SK-N-SH (cell line): ENCODE measurements at regions not wholly inside any gene's neighbourhood (a gene's known extent, or its start where the extent isn't known, plus 50 kb on each side); places are given as distances from the start of the nearest gene placed in this dataset.
"Not testable (repeated sequence)": the region's sequence is repeated elsewhere in the genome, so short reads cannot be mapped to it uniquely, and the experiment has no call there.

ENCODE experiments used
- CTCF ChIA-PET: fragments of 300-600, 350-600 bp; formaldehyde crosslinking; extraction: SDS; loops from one replicate; lab custom pipeline; 2021; lab: Yijun Ruan, JAX
- POLR2A ChIA-PET: fragments of 350-600 bp; sonication (Branson Sonifier 250); formaldehyde crosslinking; extraction: SDS; loops from one replicate; lab custom pipeline; 2020; ENCODE audit warnings: antibody characterized with exemption, inconsistent platforms; lab: Yijun Ruan, JAX
- DNase-seq: peaks from one replicate; pipeline ENCODE4 v3.0.0; 2012
- H2AFZ ChIP-seq: fragments of 200-600 bp; sonication (generic); 2 replicates; pipeline ENCODE4 v1.8.1; 2016; ENCODE audit warnings: antibody characterized with exemption, mild to moderate bottlenecking, low read depth
- H3F3A ChIP-seq: fragments of 200-600 bp; sonication (generic); replicated peaks from 2 replicates; pipeline ENCODE3; 2016; ENCODE audit warnings: antibody characterized with exemption, mild to moderate bottlenecking; ENCODE audit not compliant: insufficient read depth
- H3K27ac ChIP-seq, 2 experiments: fragments of 200-500 bp in 1 of 2; fragments of 200-600 bp in 1 of 2; sonication (Bioruptor generic) in 1 of 2; sonication (generic), shearing (Covaris generic) in 1 of 2; 2 replicates each; pipeline versions ENCODE4 v1.5.1 to v1.6.1; 2014 to 2016; ENCODE audit warnings: low read depth in 2 of 2, inconsistent platforms in 1 of 2, low read length in 1 of 2, mild to moderate bottlenecking in 1 of 2, mixed read lengths in 1 of 2
- H3K27me3 ChIP-seq: fragments of 200-600 bp; sonication (generic), shearing (Covaris generic); 2 replicates; pipeline ENCODE4 v1.6.1; 2016; ENCODE audit warnings: mixed run types; ENCODE audit not compliant: insufficient read depth
- H3K36me3 ChIP-seq, 2 experiments: fragments of 200-500 bp in 1 of 2; fragments of 200-600 bp in 1 of 2; sonication (Bioruptor generic) in 1 of 2; sonication (generic) in 1 of 2; replicated peaks in 1 of 2; 2 replicates each; pipeline versions ENCODE3 to v1.5.1; 2014 to 2016; ENCODE audit warnings: low read length in 1 of 2, mild to moderate bottlenecking in 1 of 2; ENCODE audit not compliant: insufficient read depth in 2 of 2, control insufficient read depth in 1 of 2
- H3K4me1 ChIP-seq, 2 experiments: fragments of 200-500 bp in 1 of 2; fragments of 200-600 bp in 1 of 2; sonication (Bioruptor generic) in 1 of 2; sonication (generic), shearing (Covaris generic) in 1 of 2; 2 replicates each; pipeline versions ENCODE4 v1.5.1 to v1.6.1; 2014 to 2016; ENCODE audit warnings: low read depth in 1 of 2, low read length in 1 of 2, mixed run types in 1 of 2; ENCODE audit not compliant: insufficient read depth in 2 of 2, control insufficient read depth in 1 of 2
- H3K4me2 ChIP-seq: fragments of 200-600 bp; sonication (generic), shearing (Covaris generic); 2 replicates; pipeline ENCODE4 v1.6.1; 2017; ENCODE audit warnings: mixed run types
- H3K4me3 ChIP-seq, 2 experiments: fragments of 200-500 bp in 1 of 2; fragments of 200-600 bp in 1 of 2; sonication (Bioruptor generic) in 1 of 2; sonication (generic), shearing (Covaris generic) in 1 of 2; 2 replicates each; pipeline versions ENCODE4 v1.5.1 to v1.8.1; 2014 to 2016; ENCODE audit warnings: low read depth in 2 of 2, inconsistent platforms in 1 of 2, low read length in 1 of 2, mild to moderate bottlenecking in 1 of 2, mixed read lengths in 1 of 2, moderate library complexity in 1 of 2
- H3K79me2 ChIP-seq: fragments of 200-600 bp; sonication (generic); 2 replicates; pipeline ENCODE4 v1.8.1; 2017; ENCODE audit warnings: mild to moderate bottlenecking; ENCODE audit not compliant: insufficient read depth
- H3K9ac ChIP-seq: fragments of 200-600 bp; sonication (generic); 2 replicates; pipeline ENCODE4 v1.6.1; 2017; ENCODE audit warnings: mixed run types
- H3K9me2 ChIP-seq: fragments of 200-600 bp; sonication (generic); 2 replicates; pipeline ENCODE4 v1.6.1; 2017; ENCODE audit warnings: mixed run types
- H3K9me3 ChIP-seq: fragments of 200-600 bp; sonication (generic); 2 replicates; pipeline ENCODE4 v1.6.1; 2017; ENCODE audit warnings: mixed run types, mild to moderate bottlenecking, moderate library complexity
- H4K20me1 ChIP-seq: fragments of 200-600 bp; sonication (generic); 2 replicates; pipeline ENCODE4 v1.6.1; 2017; ENCODE audit warnings: mild to moderate bottlenecking, mixed run types; ENCODE audit not compliant: insufficient read depth
- ELF1 ChIP-seq: IDR thresholded peaks from 2 replicates; pipeline ENCODE4 v1.4.0; 2012
- EZH2phosphoT487 ChIP-seq: fragments of 200-600 bp; sonication (generic); IDR thresholded peaks from 2 replicates; pipeline ENCODE4 v1.6.1; 2017; ENCODE audit warnings: low read depth, mixed run types, mild to moderate bottlenecking, antibody characterized with exemption, moderate library complexity, borderline replicate concordance
- FOXM1 ChIP-seq: IDR thresholded peaks from 2 replicates; pipeline ENCODE4 v1.4.0; 2012; ENCODE audit warnings: low read depth, mild to moderate bottlenecking
- GABPA ChIP-seq: IDR thresholded peaks from 2 replicates; pipeline ENCODE4 v1.4.0; 2012; ENCODE audit warnings: low read depth, mild to moderate bottlenecking
- GATA2 ChIP-seq: sonication (generic); formaldehyde crosslinking; IDR thresholded peaks from 2 replicates; pipeline ENCODE4 v1.5.0; 2020; ENCODE audit warnings: mild to moderate bottlenecking, missing genetic modification reagents
- MXI1 ChIP-seq: IDR thresholded peaks from 2 replicates; pipeline ENCODE4 v1.6.1; 2012; ENCODE audit warnings: mild to moderate bottlenecking, low read depth, low read length, improper control_type of control experiment
- POLR2AphosphoS5 ChIP-seq: IDR thresholded peaks from 2 replicates; pipeline ENCODE4 v1.6.1; 2012; ENCODE audit warnings: low read depth, low read length
- RAD21 ChIP-seq: IDR thresholded peaks from 2 replicates; pipeline ENCODE4 v1.6.1; 2012; ENCODE audit warnings: mild to moderate bottlenecking, low read length
- RCOR1 ChIP-seq: fragments of 150-350 bp; IDR thresholded peaks from 2 replicates; pipeline ENCODE4 v1.6.1; 2017; ENCODE audit warnings: antibody characterized with exemption, low read length
- RFX5 ChIP-seq: IDR thresholded peaks from 2 replicates; pipeline ENCODE4 v1.6.1; 2012; ENCODE audit warnings: mild to moderate bottlenecking, improper control_type of control experiment, low read length
- SMC3 ChIP-seq: IDR thresholded peaks from 2 replicates; pipeline ENCODE4 v1.6.1; 2012; ENCODE audit warnings: low read depth, low read length, improper control_type of control experiment
- TAF1 ChIP-seq: IDR thresholded peaks from 2 replicates; pipeline ENCODE4 v1.6.1; 2012; ENCODE audit warnings: low read depth, mild to moderate bottlenecking, low read length, moderate library complexity, borderline replicate concordance
- TCF12 ChIP-seq: IDR thresholded peaks from 2 replicates; pipeline ENCODE4 v1.4.0; 2012
- TEAD4 ChIP-seq: IDR thresholded peaks from 2 replicates; pipeline ENCODE4 v1.4.0; 2012; ENCODE audit warnings: mild to moderate bottlenecking, borderline replicate concordance; ENCODE audit not compliant: insufficient read depth
- YY1 ChIP-seq: IDR thresholded peaks from 2 replicates; pipeline ENCODE4 v1.4.0; 2012; ENCODE audit warnings: low read depth, mild to moderate bottlenecking
- WGBS: methylation state at CpG from one replicate; pipeline ENCODE4 v1.1.6; 2017; ENCODE audit warnings: low lambda C conversion rate; 5-methylcytosine and 5-hydroxymethylcytosine counted together
- TF ChIP-seq, protein P1 (sequence below): IDR thresholded peaks from 2 replicates; pipeline ENCODE4 v1.4.0; 2012; ENCODE audit warnings: low read depth, borderline replicate concordance
- TF ChIP-seq, protein P2 (sequence below): fragments of 150-350 bp; IDR thresholded peaks from 2 replicates; pipeline ENCODE4 v1.6.1; 2016; ENCODE audit warnings: mild to moderate bottlenecking, low read depth, low read length
- TF ChIP-seq, protein P3 (sequence below): IDR thresholded peaks from 2 replicates; pipeline ENCODE4 v1.4.0; 2012; ENCODE audit warnings: low read depth
- TF ChIP-seq, protein P4 (sequence below): IDR thresholded peaks from 2 replicates; pipeline ENCODE4 v1.4.0; 2012; ENCODE audit warnings: low read depth, borderline replicate concordance
- TF ChIP-seq, protein P5 (sequence below): fragments of 200-600 bp; sonication (generic); IDR thresholded peaks from 2 replicates; pipeline ENCODE4 v1.6.1; 2017; ENCODE audit warnings: antibody characterized with exemption, mild to moderate bottlenecking, moderate library complexity

DNA sequence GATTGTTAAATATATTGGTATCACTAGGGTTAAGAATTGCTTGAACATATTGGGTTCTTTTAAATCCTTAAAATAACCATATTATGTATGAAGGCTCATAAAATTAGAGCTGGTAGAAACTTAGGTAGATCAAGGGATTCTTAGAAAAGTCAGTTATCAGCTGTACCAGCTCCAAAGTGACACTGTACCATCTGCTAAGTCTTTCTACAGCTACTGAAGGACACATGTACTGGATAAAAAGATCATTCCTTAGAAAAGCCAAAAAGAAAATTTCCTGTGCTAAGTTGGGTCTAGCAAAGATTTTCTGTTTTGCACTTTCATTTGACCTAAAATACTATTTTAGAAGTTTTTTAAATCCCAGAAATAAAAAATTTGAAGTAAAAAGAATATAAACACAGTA lies 130.4 kb downstream of the CD164 start:
- TF ChIP-seq RCOR1 (no peak), FOXM1 (no peak), EZH2phosphoT487 (no peak), SMC3 (no peak), TAF1 (no peak), TEAD4 (no peak), GATA2 (no peak), MXI1 (no peak), YY1 (no peak), TCF12 (no peak), POLR2AphosphoS5 (no peak), RFX5 (no peak), RAD21 (no peak), ELF1 (no peak), GABPA (no peak)
- TF ChIP-seq, protein P1, sequence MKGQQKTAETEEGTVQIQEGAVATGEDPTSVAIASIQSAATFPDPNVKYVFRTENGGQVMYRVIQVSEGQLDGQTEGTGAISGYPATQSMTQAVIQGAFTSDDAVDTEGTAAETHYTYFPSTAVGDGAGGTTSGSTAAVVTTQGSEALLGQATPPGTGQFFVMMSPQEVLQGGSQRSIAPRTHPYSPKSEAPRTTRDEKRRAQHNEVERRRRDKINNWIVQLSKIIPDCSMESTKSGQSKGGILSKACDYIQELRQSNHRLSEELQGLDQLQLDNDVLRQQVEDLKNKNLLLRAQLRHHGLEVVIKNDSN = no peak
- TF ChIP-seq, protein P2, sequence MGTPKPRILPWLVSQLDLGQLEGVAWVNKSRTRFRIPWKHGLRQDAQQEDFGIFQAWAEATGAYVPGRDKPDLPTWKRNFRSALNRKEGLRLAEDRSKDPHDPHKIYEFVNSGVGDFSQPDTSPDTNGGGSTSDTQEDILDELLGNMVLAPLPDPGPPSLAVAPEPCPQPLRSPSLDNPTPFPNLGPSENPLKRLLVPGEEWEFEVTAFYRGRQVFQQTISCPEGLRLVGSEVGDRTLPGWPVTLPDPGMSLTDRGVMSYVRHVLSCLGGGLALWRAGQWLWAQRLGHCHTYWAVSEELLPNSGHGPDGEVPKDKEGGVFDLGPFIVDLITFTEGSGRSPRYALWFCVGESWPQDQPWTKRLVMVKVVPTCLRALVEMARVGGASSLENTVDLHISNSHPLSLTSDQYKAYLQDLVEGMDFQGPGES = no peak
- TF ChIP-seq, protein P3, sequence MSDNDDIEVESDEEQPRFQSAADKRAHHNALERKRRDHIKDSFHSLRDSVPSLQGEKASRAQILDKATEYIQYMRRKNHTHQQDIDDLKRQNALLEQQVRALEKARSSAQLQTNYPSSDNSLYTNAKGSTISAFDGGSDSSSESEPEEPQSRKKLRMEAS = no peak
- TF ChIP-seq, protein P4, sequence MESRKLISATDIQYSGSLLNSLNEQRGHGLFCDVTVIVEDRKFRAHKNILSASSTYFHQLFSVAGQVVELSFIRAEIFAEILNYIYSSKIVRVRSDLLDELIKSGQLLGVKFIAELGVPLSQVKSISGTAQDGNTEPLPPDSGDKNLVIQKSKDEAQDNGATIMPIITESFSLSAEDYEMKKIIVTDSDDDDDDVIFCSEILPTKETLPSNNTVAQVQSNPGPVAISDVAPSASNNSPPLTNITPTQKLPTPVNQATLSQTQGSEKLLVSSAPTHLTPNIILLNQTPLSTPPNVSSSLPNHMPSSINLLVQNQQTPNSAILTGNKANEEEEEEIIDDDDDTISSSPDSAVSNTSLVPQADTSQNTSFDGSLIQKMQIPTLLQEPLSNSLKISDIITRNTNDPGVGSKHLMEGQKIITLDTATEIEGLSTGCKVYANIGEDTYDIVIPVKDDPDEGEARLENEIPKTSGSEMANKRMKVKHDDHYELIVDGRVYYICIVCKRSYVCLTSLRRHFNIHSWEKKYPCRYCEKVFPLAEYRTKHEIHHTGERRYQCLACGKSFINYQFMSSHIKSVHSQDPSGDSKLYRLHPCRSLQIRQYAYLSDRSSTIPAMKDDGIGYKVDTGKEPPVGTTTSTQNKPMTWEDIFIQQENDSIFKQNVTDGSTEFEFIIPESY = no peak
- TF ChIP-seq, protein P5, sequence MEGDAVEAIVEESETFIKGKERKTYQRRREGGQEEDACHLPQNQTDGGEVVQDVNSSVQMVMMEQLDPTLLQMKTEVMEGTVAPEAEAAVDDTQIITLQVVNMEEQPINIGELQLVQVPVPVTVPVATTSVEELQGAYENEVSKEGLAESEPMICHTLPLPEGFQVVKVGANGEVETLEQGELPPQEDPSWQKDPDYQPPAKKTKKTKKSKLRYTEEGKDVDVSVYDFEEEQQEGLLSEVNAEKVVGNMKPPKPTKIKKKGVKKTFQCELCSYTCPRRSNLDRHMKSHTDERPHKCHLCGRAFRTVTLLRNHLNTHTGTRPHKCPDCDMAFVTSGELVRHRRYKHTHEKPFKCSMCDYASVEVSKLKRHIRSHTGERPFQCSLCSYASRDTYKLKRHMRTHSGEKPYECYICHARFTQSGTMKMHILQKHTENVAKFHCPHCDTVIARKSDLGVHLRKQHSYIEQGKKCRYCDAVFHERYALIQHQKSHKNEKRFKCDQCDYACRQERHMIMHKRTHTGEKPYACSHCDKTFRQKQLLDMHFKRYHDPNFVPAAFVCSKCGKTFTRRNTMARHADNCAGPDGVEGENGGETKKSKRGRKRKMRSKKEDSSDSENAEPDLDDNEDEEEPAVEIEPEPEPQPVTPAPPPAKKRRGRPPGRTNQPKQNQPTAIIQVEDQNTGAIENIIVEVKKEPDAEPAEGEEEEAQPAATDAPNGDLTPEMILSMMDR = no peak
- Histone ChIP-seq H3K9me3 (no peaks in the 10 kb centered on the region), H4K20me1 (no peaks in the 10 kb centered on the region), H3K27me3 (no peaks in the 10 kb centered on the region), H2AFZ (no peak overlapping the region), H3K9ac (no peak overlapping the region), H3K79me2 (no peaks in the 10 kb centered on the region), H3K4me3 (no peak overlapping the region), H3K27ac (no peak overlapping the region), H3F3A (no peaks in the 10 kb centered on the region), H3K4me2 (no peak overlapping the region), H3K9me2 (no peaks in the 10 kb centered on the region), H3K36me3 (no peaks in the 10 kb centered on the region), H3K4me1 (no peaks in the 10 kb centered on the region)
- POLR2A ChIA-PET = no interaction called here
- no peak for DNase-seq
- CTCF ChIA-PET = interaction anchor here (0.6 to 1.1 kb wide), 2 partner anchors 64 to 1517 kb away, joined by 3 to 4 read pairs; no protein-coding TSS in a partner anchor

DNA sequence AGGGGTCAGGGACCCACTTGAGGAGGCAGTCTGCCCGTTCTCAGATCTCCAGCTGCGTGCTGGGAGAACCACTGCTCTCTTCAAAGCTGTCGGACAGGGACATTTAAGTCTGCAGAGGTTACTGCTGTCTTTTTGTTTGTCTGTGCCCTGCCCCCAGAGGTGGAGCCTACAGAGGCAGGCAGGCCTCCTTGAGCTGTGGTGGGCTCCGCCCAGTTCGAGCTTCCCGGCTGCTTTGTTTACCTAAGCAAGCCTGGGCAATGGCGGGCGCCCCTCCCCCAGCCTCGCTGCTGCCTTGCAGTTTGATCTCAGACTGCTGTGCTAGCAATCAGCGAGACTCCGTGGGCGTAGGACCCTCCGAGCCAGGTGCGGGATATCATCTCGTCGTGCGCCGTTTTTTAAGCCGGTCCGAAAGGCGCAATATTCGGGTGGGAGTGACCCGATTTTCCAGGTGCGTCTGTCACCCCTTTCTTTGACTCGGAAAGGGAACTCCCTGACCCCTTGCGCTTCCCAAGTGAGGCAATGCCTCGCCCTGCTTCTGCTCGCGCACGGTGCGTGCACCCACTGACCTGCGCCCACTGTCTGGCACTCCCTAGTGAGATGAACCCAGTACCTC lies 131.6 kb downstream of the CD164 start:
- H3K27ac ChIP-seq, H3K9me3 ChIP-seq, H3K9me2 ChIP-seq, H3K4me2 ChIP-seq, H3F3A ChIP-seq, H3K36me3 ChIP-seq, H3K79me2 ChIP-seq, H3K4me3 ChIP-seq, H3K27me3 ChIP-seq, POLR2A ChIA-PET, H4K20me1 ChIP-seq, H3K4me1 ChIP-seq, H3K9ac ChIP-seq, H2AFZ ChIP-seq, CTCF ChIA-PET, DNase-seq: not testable (repeated sequence)
- WGBS = 68% methylated on average over 12 of the region's 32 CpGs
